Right cardiac atrium (tissue), 5 donors: ENCODE measurements at regions not wholly inside any gene's neighbourhood (a gene's known extent, or its start where the extent isn't known, plus 50 kb on each side); places are given as distances from the start of the nearest gene placed in this dataset.

Experiments used
- ATAC-seq, 2 donors: fragments of 200-7000 bp; cut with Tn5 transposase; one replicate each; pipeline versions ENCODE4 v1.8.0 to v1.9.1; 2020; ENCODE audit warnings: moderate library complexity in 2 of 2, mild to moderate bottlenecking in 1 of 2
- DNase-seq, 3 donors: peaks; one replicate each; pipeline ENCODE4 v3.0.0-alpha.2; 2020
- H3K27ac ChIP-seq: one replicate; pipeline ENCODE4 v1.5.1; 2013; ENCODE audit warnings: mild to moderate bottlenecking, low read length, control low read depth, moderate library complexity
- H3K27me3 ChIP-seq: one replicate; pipeline ENCODE4 v1.6.1; 2013; ENCODE audit not compliant: control insufficient read depth, insufficient read depth
- H3K4me1 ChIP-seq: one replicate; pipeline ENCODE4 v1.6.1; 2013; ENCODE audit warnings: low read length; ENCODE audit not compliant: control insufficient read depth, insufficient read depth
- H3K4me3 ChIP-seq: one replicate; pipeline ENCODE4 v1.5.1; 2013; ENCODE audit warnings: low read length, control low read depth
- H3K9me3 ChIP-seq: one replicate; pipeline ENCODE4 v1.6.1; 2013; ENCODE audit warnings: low read length; ENCODE audit not compliant: control insufficient read depth
- WGBS: extraction: QIAGEN DNeasy Blood & Tissue Kit; methylation state at CpG from one replicate; pipeline ENCODE4 v1.1.7; 2013; 5-methylcytosine and 5-hydroxymethylcytosine counted together
- intact Hi-C, 4 donors: fragments of 100-400 bp; cut with DNase I; formaldehyde crosslinking; loops; one replicate each; pipeline versions ENCODE4 v1.11.0 to v1.14.0; 2022 to 2023
- donor health status: healthy with polysubstance abuse.
- donor health status: DM: no; HTN: yes; CAD: no.
- donor health status: DM: no; HTN: no; CAD: no.
- donor health status: DM: no; HTN: yes; CAD: no; lungs with severe emphysema.
- donor health status: DM: yes; HTN: yes; CAD: no.

GRCh38 chr1:239856067-239856466 is 235.6 kb upstream of the FMN2 start:
- Histone ChIP-seq H3K27ac (no peak overlapping the region), H3K27me3 (no peaks in the 10 kb centered on the region), H3K4me3 (no peak overlapping the region), H3K4me1 (no peaks in the 10 kb centered on the region), H3K9me3 (no peaks in the 10 kb centered on the region)
- intact Hi-C loops, result no loop called here
- 76% methylated on average over 6 of the region's 6 CpGs for WGBS
- DNase-seq, result no peak
- ATAC-seq, result no peak

GRCh38 chr1:239856924-239857323 is 234.8 kb upstream of the FMN2 start:
- H3K27me3 ChIP-seq, result no peaks in the 10 kb centered on the region
- intact Hi-C loops, result no loop called here
- no peak overlapping the region for H3K4me3 ChIP-seq
- H3K27ac ChIP-seq, result no peak overlapping the region
- no peak for DNase-seq
- ATAC-seq, result no peak
- H3K9me3 ChIP-seq, result no peaks in the 10 kb centered on the region
- H3K4me1 ChIP-seq, result no peaks in the 10 kb centered on the region
- 75% methylated on average over 1 of the region's 1 CpG for WGBS

GRCh38 chr1:239858057-239858456 is 233.6 kb upstream of the FMN2 start:
- no peak overlapping the region for H3K4me3 ChIP-seq
- no peaks in the 10 kb centered on the region for H3K9me3 ChIP-seq
- DNase-seq, result no peak
- no peak for ATAC-seq
- H3K4me1 ChIP-seq, result no peaks in the 10 kb centered on the region
- intact Hi-C loops, result no loop called here
- no peaks in the 10 kb centered on the region for H3K27me3 ChIP-seq
- WGBS, result 59% methylated on average over 4 of the region's 4 CpGs
- H3K27ac ChIP-seq, result no peak overlapping the region

DNA sequence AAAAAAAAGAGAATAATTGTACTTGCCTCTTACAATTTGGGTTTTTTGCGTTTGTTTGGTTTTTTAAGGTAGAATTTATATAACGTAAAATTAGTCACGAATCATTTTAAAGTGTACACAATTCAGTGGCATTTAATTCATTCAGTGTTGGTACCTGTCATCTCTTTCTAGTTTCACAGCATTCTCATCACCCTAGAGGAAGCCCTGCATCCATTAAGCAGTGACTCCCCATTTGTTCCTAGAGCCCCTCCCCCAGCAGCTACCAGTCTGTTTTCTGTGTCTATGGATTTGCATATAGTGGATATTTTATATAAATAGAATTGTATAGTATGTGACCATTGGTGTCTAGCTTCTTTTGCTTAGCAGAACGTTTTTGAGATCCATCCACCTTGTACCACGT is 233.2 kb upstream of the FMN2 start:
- Histone ChIP-seq H3K4me3 (no peak overlapping the region), H3K4me1 (no peaks in the 10 kb centered on the region), H3K27ac (no peak overlapping the region), H3K27me3 (no peaks in the 10 kb centered on the region), H3K9me3 (no peaks in the 10 kb centered on the region)
- ATAC-seq (no peak), DNase-seq (no peak)
- 88% methylated on average over 5 of the region's 5 CpGs for WGBS
- intact Hi-C loops, result no loop called here

DNA sequence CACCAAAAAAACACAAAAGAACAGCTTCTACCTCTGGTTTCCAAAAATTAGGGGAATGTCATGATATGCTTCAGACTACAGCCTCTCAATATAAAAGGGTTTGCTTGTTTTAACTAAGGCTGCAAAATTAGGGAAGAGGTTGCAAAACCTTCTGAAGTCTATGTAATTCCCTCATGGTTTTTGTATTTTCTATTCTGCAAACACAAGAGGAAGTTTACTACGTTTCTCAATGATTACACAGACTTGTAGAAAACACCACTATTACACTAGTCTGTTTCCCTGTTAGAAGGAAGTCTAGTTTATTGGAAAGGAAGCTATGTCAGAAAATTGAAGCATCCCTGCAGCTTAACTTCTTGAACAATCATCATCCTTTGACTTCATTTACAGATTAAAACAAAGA is 229.7 kb upstream of the FMN2 start:
- H3K9me3 ChIP-seq, result no peaks in the 10 kb centered on the region
- ATAC-seq (no peak), DNase-seq (no peak)
- no peak overlapping the region for H3K27ac ChIP-seq
- H3K27me3 ChIP-seq, result no peaks in the 10 kb centered on the region
- intact Hi-C loops, result no loop called here
- no peaks in the 10 kb centered on the region for H3K4me1 ChIP-seq
- no peak overlapping the region for H3K4me3 ChIP-seq
- 49% methylated on average over 1 of the region's 1 CpG for WGBS

- Histone ChIP-seq H3K4me3 (no peak overlapping the region), H3K27me3 (no peaks in the 10 kb centered on the region), H3K9me3 (no peaks in the 10 kb centered on the region), H3K4me1 (no peaks in the 10 kb centered on the region), H3K27ac (no peak overlapping the region)
- intact Hi-C loops, result no loop called here
- DNase-seq (no peak), ATAC-seq (no peak)
- 77% methylated on average over 13 of the region's 13 CpGs for WGBS
Observed at GRCh38 chr1:239868058-239868832, 223.4 kb upstream of the FMN2 start.

GRCh38 chr1:239870194-239870593 is 221.5 kb upstream of the FMN2 start:
- no peaks in the 10 kb centered on the region for H3K4me1 ChIP-seq
- no peak for ATAC-seq
- intact Hi-C loops, result no loop called here

GRCh38 chr1:239872626-239873025 is 219.1 kb upstream of the FMN2 start:
- H3K4me3 ChIP-seq, result no peak overlapping the region
- no peak overlapping the region for H3K27ac ChIP-seq
- ATAC-seq, result no peak
- no peaks in the 10 kb centered on the region for H3K27me3 ChIP-seq
- 47% methylated on average over 2 of the region's 2 CpGs for WGBS
- H3K9me3 ChIP-seq, result no peaks in the 10 kb centered on the region
- intact Hi-C loops, result no loop called here
- no peak for DNase-seq
- H3K4me1 ChIP-seq, result no peaks in the 10 kb centered on the region

More at GRCh38 chr1:239870194-239870593, 221.5 kb upstream of the FMN2 start:
- WGBS, result 69% methylated on average over 6 of the region's 6 CpGs
- no peak overlapping the region for H3K4me3 ChIP-seq
- no peaks in the 10 kb centered on the region for H3K27me3 ChIP-seq
- no peak overlapping the region for H3K27ac ChIP-seq
- H3K9me3 ChIP-seq, result no peaks in the 10 kb centered on the region
- no peak for DNase-seq

DNA sequence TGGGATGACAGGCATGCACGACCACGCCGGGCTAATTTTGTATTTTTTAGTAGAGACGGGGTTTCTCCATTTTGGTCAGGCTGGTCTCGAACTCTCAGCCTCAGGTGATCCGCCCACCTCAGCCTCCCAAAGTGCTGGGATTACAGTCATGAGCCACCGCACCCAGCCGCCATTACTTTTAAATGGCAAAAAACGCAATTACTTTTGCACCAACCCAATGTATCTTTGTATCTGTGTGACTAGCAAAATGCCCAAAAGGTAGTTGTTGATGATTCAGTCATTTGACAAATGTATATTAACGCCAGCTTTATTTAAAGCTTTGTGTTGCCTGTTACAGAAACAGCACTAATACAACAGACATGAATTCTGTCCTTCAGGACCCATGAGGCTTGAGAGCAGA is 216.9 kb upstream of the FMN2 start:
- Histone ChIP-seq H3K4me1 (no peaks in the 10 kb centered on the region), H3K27ac (no peak overlapping the region), H3K4me3 (no peak overlapping the region), H3K9me3 (no peaks in the 10 kb centered on the region), H3K27me3 (no peaks in the 10 kb centered on the region)
- ATAC-seq (no peak), DNase-seq (no peak)
- intact Hi-C loops, result no loop called here
- WGBS, result 96% methylated on average over 10 of the region's 10 CpGs

GRCh38 chr1:239879321-239880170 is 212.1 kb upstream of the FMN2 start:
- H3K27ac ChIP-seq, result no peak overlapping the region
- intact Hi-C loops, result no loop called here
- H3K27me3 ChIP-seq, result no peaks in the 10 kb centered on the region
- no peaks in the 10 kb centered on the region for H3K9me3 ChIP-seq
- no peaks in the 10 kb centered on the region for H3K4me1 ChIP-seq
- WGBS, result 76% methylated on average over 10 of the region's 10 CpGs
- no peak overlapping the region for H3K4me3 ChIP-seq
- no peak for DNase-seq
- ATAC-seq, result no peak

GRCh38 chr1:239882967-239883366 is 208.7 kb upstream of the FMN2 start:
- no peak for ATAC-seq
- Histone ChIP-seq H3K9me3 (no peaks in the 10 kb centered on the region), H3K27me3 (no peaks in the 10 kb centered on the region), H3K4me1 (no peaks in the 10 kb centered on the region), H3K4me3 (no peak overlapping the region), H3K27ac (no peak overlapping the region)
- intact Hi-C loops, result no loop called here
- 88% methylated on average over 4 of the region's 4 CpGs for WGBS
- DNase-seq, result no peak
